Suprapubic skin (tissue), 4 donors: ENCODE measurements at regions not wholly inside any gene's neighbourhood (a gene's known extent, or its start where the extent isn't known, plus 50 kb on each side); places are given as distances from the start of the nearest gene placed in this dataset.

ENCODE experiments used
- DNase-seq, 2 donors: peaks; one replicate each; pipeline ENCODE4 v3.0.0-alpha.2; 2019; ENCODE audit warnings: low spot score in 2 of 2
- H3K27ac ChIP-seq: fragments of 200-600 bp; sonication (generic); one replicate; pipeline ENCODE4 v1.5.1; 2019
- H3K27me3 ChIP-seq: fragments of 200-600 bp; sonication (generic); one replicate; pipeline ENCODE4 v1.5.1; 2019
- H3K36me3 ChIP-seq: fragments of 200-600 bp; sonication (generic); one replicate; pipeline ENCODE4 v1.5.1; 2019
- H3K4me1 ChIP-seq: fragments of 200-600 bp; sonication (generic); one replicate; pipeline ENCODE4 v1.5.1; 2019
- H3K4me3 ChIP-seq: fragments of 200-600 bp; sonication (generic); one replicate; pipeline ENCODE4 v1.5.1; 2019; ENCODE audit warnings: mild to moderate bottlenecking
- H3K9me3 ChIP-seq: fragments of 200-600 bp; sonication (generic); one replicate; pipeline ENCODE4 v1.5.1; 2019
- EP300 ChIP-seq: sonication (generic); formaldehyde crosslinking; IDR thresholded peaks from one replicate; pipeline ENCODE4 v1.6.1; 2017; ENCODE audit warnings: antibody characterized with exemption
- POLR2A ChIP-seq, 2 donors: fragments of 450-650 bp; IDR thresholded peaks; one replicate each; pipeline ENCODE4 v1.6.1; 2017; ENCODE audit warnings: antibody characterized with exemption in 2 of 2, mild to moderate bottlenecking in 2 of 2, moderate library complexity in 2 of 2
- POLR2AphosphoS5 ChIP-seq, 3 donors: sonication (generic); formaldehyde crosslinking; IDR thresholded peaks; one replicate each; pipeline ENCODE4 v1.6.1; 2017; ENCODE audit warnings: antibody characterized with exemption in 3 of 3
- WGBS: methylation state at CpG from one replicate; pipeline ENCODE4 v1.1.5; 2018; 5-methylcytosine and 5-hydroxymethylcytosine counted together
- TF ChIP-seq, protein P1 (sequence below), 2 donors: fragments of 200-600 bp in 1 of 2; fragments of 450-650 bp in 1 of 2; sonication (generic) in 1 of 2; IDR thresholded peaks; one replicate each; pipeline ENCODE4 v1.5.1; 2016 to 2019; ENCODE audit warnings: antibody characterized with exemption in 2 of 2, mild to moderate bottlenecking in 1 of 2, moderate library complexity in 1 of 2

- H3K9me3 ChIP-seq: no peaks in the 10 kb centered on the region
- WGBS: 63% methylated on average over 2 of the region's 2 CpGs
- H3K4me3 ChIP-seq: no peak overlapping the region
- no peaks in the 10 kb centered on the region for H3K4me1 ChIP-seq
- H3K27ac ChIP-seq: no peak overlapping the region
- H3K36me3 ChIP-seq: no peaks in the 10 kb centered on the region
- no peak for DNase-seq
- H3K27me3 ChIP-seq: no peaks in the 10 kb centered on the region
- TF ChIP-seq POLR2A (IDR thresholded peaks at IDR 0.05): no peak
- no peak for TF ChIP-seq EP300
- no peak for TF ChIP-seq POLR2AphosphoS5 (IDR thresholded peaks at IDR 0.05)
- TF ChIP-seq, protein P1, sequence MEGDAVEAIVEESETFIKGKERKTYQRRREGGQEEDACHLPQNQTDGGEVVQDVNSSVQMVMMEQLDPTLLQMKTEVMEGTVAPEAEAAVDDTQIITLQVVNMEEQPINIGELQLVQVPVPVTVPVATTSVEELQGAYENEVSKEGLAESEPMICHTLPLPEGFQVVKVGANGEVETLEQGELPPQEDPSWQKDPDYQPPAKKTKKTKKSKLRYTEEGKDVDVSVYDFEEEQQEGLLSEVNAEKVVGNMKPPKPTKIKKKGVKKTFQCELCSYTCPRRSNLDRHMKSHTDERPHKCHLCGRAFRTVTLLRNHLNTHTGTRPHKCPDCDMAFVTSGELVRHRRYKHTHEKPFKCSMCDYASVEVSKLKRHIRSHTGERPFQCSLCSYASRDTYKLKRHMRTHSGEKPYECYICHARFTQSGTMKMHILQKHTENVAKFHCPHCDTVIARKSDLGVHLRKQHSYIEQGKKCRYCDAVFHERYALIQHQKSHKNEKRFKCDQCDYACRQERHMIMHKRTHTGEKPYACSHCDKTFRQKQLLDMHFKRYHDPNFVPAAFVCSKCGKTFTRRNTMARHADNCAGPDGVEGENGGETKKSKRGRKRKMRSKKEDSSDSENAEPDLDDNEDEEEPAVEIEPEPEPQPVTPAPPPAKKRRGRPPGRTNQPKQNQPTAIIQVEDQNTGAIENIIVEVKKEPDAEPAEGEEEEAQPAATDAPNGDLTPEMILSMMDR (IDR thresholded peaks at IDR 0.05): no peak
These were observed 239.6 kb downstream of the PPP1R2C start for GRCh38 chrX:42538405-42538804.

GRCh38 chrX:42536286-42536685 is 241.7 kb downstream of the PPP1R2C start:
- no peak overlapping the region for H3K27ac ChIP-seq
- TF ChIP-seq POLR2A (IDR thresholded peaks at IDR 0.05): no peak
- TF ChIP-seq POLR2AphosphoS5 (IDR thresholded peaks at IDR 0.05): no peak
- H3K27me3 ChIP-seq: no peaks in the 10 kb centered on the region
- no peaks in the 10 kb centered on the region for H3K4me1 ChIP-seq
- H3K4me3 ChIP-seq: no peak overlapping the region
- H3K36me3 ChIP-seq: no peaks in the 10 kb centered on the region
- WGBS: 56% methylated on average over 3 of the region's 3 CpGs
- no peaks in the 10 kb centered on the region for H3K9me3 ChIP-seq
- DNase-seq: no peak

DNA sequence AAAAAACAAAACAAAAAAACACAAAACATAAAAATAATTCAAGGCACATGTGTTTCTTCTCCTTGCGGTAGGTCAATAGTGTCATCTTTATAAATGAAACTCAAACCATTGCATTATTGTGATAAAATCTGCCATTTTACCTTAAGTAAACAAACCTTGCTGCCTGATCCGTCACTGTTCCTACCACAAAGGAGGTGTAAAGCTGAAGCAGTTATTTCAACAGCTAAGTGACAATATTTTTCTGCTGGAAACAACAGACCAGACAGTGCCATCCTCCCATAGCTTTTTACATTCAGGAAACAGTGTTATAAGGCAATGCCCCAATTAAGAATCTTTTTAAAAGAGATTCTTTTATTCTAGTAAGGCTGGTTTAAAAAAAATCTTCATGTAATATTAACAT is 242.7 kb downstream of the PPP1R2C start:
- Histone ChIP-seq H3K9me3 (no peaks in the 10 kb centered on the region), H3K4me1 (no peaks in the 10 kb centered on the region), H3K27ac (no peak overlapping the region), H3K27me3 (no peaks in the 10 kb centered on the region), H3K36me3 (no peaks in the 10 kb centered on the region), H3K4me3 (no peak overlapping the region)
- WGBS: 74% methylated on average over 2 of the region's 2 CpGs
- no peak for DNase-seq
- TF ChIP-seq EP300 (no peak), POLR2A (IDR thresholded peaks at IDR 0.05) (no peak), POLR2AphosphoS5 (IDR thresholded peaks at IDR 0.05) (no peak)
- TF ChIP-seq, protein P1 (IDR thresholded peaks at IDR 0.05): no peak

GRCh38 chrX:42533761-42534160 is 244.2 kb downstream of the PPP1R2C start:
- WGBS: 62% methylated on average over 2 of the region's 2 CpGs
- H3K4me1 ChIP-seq: no peaks in the 10 kb centered on the region
- H3K27ac ChIP-seq: no peak overlapping the region
- H3K36me3 ChIP-seq: no peaks in the 10 kb centered on the region
- no peak for DNase-seq
- H3K27me3 ChIP-seq: no peaks in the 10 kb centered on the region
- H3K4me3 ChIP-seq: no peak overlapping the region
- H3K9me3 ChIP-seq: no peaks in the 10 kb centered on the region
- TF ChIP-seq EP300 (no peak), POLR2AphosphoS5 (IDR thresholded peaks at IDR 0.05) (no peak), POLR2A (IDR thresholded peaks at IDR 0.05) (no peak)
- TF ChIP-seq, protein P1 (IDR thresholded peaks at IDR 0.05): no peak

GRCh38 chrX:42531441-42531840 is 246.5 kb downstream of the PPP1R2C start:
- Histone ChIP-seq H3K27ac (no peak overlapping the region), H3K4me1 (no peaks in the 10 kb centered on the region), H3K36me3 (no peaks in the 10 kb centered on the region), H3K27me3 (no peaks in the 10 kb centered on the region), H3K4me3 (no peak overlapping the region), H3K9me3 (no peaks in the 10 kb centered on the region)
- DNase-seq: no peak
- 32% methylated on average over 2 of the region's 2 CpGs for WGBS
- TF ChIP-seq EP300: no peak
- TF ChIP-seq, protein P1 (IDR thresholded peaks at IDR 0.05): no peak
- no peak for TF ChIP-seq POLR2A (IDR thresholded peaks at IDR 0.05)
- no peak for TF ChIP-seq POLR2AphosphoS5 (IDR thresholded peaks at IDR 0.05)

- TF ChIP-seq, protein P1 (IDR thresholded peaks at IDR 0.05): no peak
- TF ChIP-seq EP300 (no peak), POLR2AphosphoS5 (IDR thresholded peaks at IDR 0.05) (no peak), POLR2A (IDR thresholded peaks at IDR 0.05) (no peak)
- Histone ChIP-seq H3K36me3 (no peaks in the 10 kb centered on the region), H3K4me3 (no peak overlapping the region), H3K27me3 (no peaks in the 10 kb centered on the region), H3K4me1 (no peaks in the 10 kb centered on the region), H3K9me3 (no peaks in the 10 kb centered on the region), H3K27ac (no peak overlapping the region)
- DNase-seq: no peak
- 80% methylated on average over 1 of the region's 1 CpG for WGBS
These were observed 247.9 kb downstream of the PPP1R2C start for GRCh38 chrX:42530027-42530426.
